ENCODE measurements at regions not wholly inside any gene's neighbourhood (a gene's known extent, or its start where the extent isn't known, plus 50 kb on each side); places are given as distances from the start of the nearest gene placed in this dataset.

DNA sequence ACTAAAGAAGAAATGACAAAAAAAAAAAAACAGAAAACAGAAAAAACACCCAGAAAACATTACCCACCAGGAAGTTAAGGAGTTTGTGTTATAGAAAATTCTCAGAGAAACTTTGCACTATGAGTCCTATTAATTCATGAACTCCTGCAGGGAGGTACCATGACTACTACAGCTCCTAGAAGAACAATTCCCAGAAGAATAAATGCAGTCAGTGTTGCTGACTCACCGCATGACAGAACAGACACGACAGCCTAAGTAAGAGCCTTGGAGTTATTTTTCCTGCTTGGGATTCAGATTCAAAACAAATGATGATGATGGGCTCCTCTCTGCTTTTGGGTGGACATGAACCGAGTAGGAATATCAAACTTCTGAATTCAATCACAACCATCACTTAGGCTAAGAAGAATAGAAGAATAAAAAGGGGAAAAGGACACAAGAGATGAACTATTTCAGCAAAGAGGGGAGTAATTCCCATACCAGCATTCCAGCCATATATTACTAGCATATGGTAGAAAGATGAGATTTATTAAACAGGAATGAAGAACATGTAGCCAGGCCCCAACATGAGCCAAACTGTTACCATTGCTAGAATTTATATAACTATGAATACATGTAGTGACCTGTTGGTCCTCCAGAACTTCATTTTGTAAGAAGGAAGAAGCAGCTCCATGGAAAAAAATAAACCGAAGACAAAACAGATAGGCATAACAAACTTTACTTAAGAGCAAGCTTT is 209.6 kb upstream of the PDE4D start:
- TF ChIP-seq, protein P1, sequence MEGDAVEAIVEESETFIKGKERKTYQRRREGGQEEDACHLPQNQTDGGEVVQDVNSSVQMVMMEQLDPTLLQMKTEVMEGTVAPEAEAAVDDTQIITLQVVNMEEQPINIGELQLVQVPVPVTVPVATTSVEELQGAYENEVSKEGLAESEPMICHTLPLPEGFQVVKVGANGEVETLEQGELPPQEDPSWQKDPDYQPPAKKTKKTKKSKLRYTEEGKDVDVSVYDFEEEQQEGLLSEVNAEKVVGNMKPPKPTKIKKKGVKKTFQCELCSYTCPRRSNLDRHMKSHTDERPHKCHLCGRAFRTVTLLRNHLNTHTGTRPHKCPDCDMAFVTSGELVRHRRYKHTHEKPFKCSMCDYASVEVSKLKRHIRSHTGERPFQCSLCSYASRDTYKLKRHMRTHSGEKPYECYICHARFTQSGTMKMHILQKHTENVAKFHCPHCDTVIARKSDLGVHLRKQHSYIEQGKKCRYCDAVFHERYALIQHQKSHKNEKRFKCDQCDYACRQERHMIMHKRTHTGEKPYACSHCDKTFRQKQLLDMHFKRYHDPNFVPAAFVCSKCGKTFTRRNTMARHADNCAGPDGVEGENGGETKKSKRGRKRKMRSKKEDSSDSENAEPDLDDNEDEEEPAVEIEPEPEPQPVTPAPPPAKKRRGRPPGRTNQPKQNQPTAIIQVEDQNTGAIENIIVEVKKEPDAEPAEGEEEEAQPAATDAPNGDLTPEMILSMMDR (IDR thresholded peaks at IDR 0.05; ENCODE audit: unreplicated experiment) = no peak
- CTCF ChIA-PET = no interaction called here
- Mint-ChIP-seq H3K36me3 (ENCODE audit: insufficient read depth, unreplicated experiment) (no peaks in the 10 kb centered on the region), H3K4me1 (ENCODE audit: insufficient read depth, unreplicated experiment) (peaks cover 5% of the 10 kb centered on the region), H3K4me3 (ENCODE audit: unreplicated experiment) (no peak overlapping the region), H3K27ac (ENCODE audit: low read depth, unreplicated experiment) (no peak overlapping the region), H3K9me3 (ENCODE audit: unreplicated experiment) (no peaks in the 10 kb centered on the region), H3K27me3 (ENCODE audit: insufficient read depth, unreplicated experiment) (peaks cover 40% of the 10 kb centered on the region)
- no TSS peak for BruUV-seq (replicated peaks)
- POLR2A ChIA-PET = no interaction called here
- peak; percentile 15 for DNase-seq (ENCODE audit: unreplicated experiment)
- intact Hi-C loops (cut with micrococcal nuclease) = no loop called here

DNA sequence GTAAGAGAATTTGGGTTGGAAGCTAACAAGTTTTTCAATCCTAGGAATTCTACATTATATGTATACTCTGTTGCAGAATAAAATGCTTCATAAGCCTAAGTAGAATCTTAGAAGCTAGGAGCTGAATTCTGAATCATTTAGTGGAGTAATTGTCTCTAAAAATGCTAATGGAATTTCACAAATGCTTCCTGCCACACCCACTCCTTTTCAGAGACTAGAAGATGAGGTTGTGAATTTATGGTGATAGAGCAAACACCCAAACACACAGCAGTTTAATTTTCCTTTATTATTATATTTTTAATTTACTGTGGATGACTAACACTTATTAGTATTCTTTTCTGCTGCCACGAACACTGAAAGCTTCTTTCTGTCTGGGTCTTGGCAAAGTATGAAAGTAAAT is 208.0 kb upstream of the PDE4D start:
- H3K36me3 Mint-ChIP-seq (ENCODE audit: insufficient read depth, unreplicated experiment) = no peaks in the 10 kb centered on the region
- POLR2A ChIA-PET = no interaction called here
- CTCF ChIA-PET = no interaction called here
- H3K4me1 Mint-ChIP-seq (ENCODE audit: insufficient read depth, unreplicated experiment) = peaks cover 5% of the 10 kb centered on the region
- TF ChIP-seq, protein P1 (IDR thresholded peaks at IDR 0.05; ENCODE audit: unreplicated experiment) = no peak
- no peak overlapping the region for H3K27ac Mint-ChIP-seq (ENCODE audit: low read depth, unreplicated experiment)
- no peak for DNase-seq (ENCODE audit: unreplicated experiment)
- no peaks in the 10 kb centered on the region for H3K9me3 Mint-ChIP-seq (ENCODE audit: unreplicated experiment)
- H3K4me3 Mint-ChIP-seq (ENCODE audit: unreplicated experiment) = no peak overlapping the region
- BruUV-seq (replicated peaks) = no TSS peak
- intact Hi-C loops (cut with micrococcal nuclease) = no loop called here
- peaks cover 56% of the 10 kb centered on the region for H3K27me3 Mint-ChIP-seq (ENCODE audit: insufficient read depth, unreplicated experiment)

DNA sequence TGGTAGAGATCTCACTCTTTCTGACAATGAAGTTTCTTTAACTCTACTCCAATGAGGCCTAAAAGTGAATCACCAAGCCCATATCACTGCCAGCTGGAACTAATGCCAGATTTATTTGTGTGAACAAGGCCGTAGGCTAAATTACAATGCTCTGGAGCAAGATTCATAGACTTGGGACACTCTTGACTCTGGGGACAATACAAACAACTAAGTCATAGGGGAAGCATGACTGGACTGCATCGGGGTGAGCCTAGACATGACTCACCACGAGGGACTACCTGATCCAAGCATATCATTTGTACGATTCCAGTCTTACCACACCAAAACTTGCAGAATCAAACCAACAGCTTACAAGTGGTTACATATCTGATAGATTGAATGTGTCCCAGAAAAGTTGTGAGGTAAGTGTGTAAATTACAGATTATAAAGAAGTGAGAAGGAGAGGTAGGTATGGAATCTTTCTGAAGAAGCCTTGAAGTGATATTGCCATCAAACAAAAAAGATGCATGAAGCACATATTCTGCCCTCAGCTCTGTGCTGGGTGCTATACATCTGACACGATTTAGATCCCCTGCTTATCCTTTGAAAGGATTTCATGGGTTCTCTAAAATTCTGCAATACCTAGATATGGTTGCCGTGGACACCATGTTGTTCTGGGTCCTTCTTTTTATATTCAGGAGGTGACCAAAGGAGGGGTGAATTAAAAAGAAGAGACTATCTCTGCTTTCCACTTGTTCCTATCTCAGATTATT is 199.3 kb upstream of the PDE4D start:
- no peaks in the 10 kb centered on the region for H3K36me3 Mint-ChIP-seq (ENCODE audit: insufficient read depth, unreplicated experiment)
- H3K9me3 Mint-ChIP-seq (ENCODE audit: unreplicated experiment) = peaks cover 7% of the 10 kb centered on the region
- peaks cover 35% of the 10 kb centered on the region for H3K27me3 Mint-ChIP-seq (ENCODE audit: insufficient read depth, unreplicated experiment)
- ChIA-PET POLR2A (no interaction called here), CTCF (interaction anchor here (1.2 kb wide), 1 partner anchor 10 kb away, joined by 3 read pairs; no protein-coding TSS in a partner anchor)
- intact Hi-C loops (cut with micrococcal nuclease) = no loop called here
- DNase-seq (ENCODE audit: unreplicated experiment) = peak; percentile 70
- H3K27ac Mint-ChIP-seq (ENCODE audit: low read depth, unreplicated experiment) = no peak overlapping the region
- no peak overlapping the region for H3K4me3 Mint-ChIP-seq (ENCODE audit: unreplicated experiment)
- TF ChIP-seq, protein P1 (IDR thresholded peaks at IDR 0.05; ENCODE audit: unreplicated experiment) = no peak
- BruUV-seq (replicated peaks) = no TSS peak
- no peaks in the 10 kb centered on the region for H3K4me1 Mint-ChIP-seq (ENCODE audit: insufficient read depth, unreplicated experiment)

DNA sequence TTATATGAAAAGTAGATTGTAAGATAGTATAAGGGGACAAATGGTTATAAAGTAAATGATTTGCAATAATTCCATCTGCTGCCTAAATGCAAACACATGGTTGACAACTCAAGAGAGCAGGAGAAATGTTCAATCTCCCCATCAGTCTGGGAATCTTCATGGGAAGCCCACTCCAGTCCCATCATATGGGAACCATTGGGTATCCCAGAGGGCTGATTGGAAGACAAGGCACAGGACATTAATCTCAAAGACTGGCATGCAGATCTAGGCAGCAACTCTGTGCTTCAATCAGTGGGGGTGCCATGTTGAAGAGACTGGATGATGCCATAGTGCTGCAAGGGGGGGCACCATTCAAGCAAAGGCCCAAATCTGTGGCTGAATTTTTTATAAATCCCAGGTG is 193.1 kb upstream of the PDE4D start:
- Mint-ChIP-seq H3K36me3 (ENCODE audit: insufficient read depth, unreplicated experiment) (no peaks in the 10 kb centered on the region), H3K4me3 (ENCODE audit: unreplicated experiment) (no peak overlapping the region), H3K9me3 (ENCODE audit: unreplicated experiment) (peaks cover 14% of the 10 kb centered on the region), H3K27me3 (ENCODE audit: insufficient read depth, unreplicated experiment) (peaks cover 47% of the 10 kb centered on the region), H3K27ac (ENCODE audit: low read depth, unreplicated experiment) (no peak overlapping the region), H3K4me1 (ENCODE audit: insufficient read depth, unreplicated experiment) (no peaks in the 10 kb centered on the region)
- DNase-seq (ENCODE audit: unreplicated experiment) = no peak
- intact Hi-C loops (cut with micrococcal nuclease) = no loop called here
- BruUV-seq (replicated peaks) = no TSS peak
- TF ChIP-seq, protein P1 (IDR thresholded peaks at IDR 0.05; ENCODE audit: unreplicated experiment) = no peak
- ChIA-PET POLR2A (no interaction called here), CTCF (no interaction called here)

Data from MCF 10A (cell line).